Activated CD8-positive, alpha-beta T cell treated with anti-CD3 and anti-CD28 coated beads for 36 hours (primary cell): ENCODE measurements at regions not wholly inside any gene's neighbourhood (a gene's known extent, or its start where the extent isn't known, plus 50 kb on each side); places are given as distances from the start of the nearest gene placed in this dataset.
"Not testable (repeated sequence)": the region's sequence is repeated elsewhere in the genome, so short reads cannot be mapped to it uniquely, and the experiment has no call there.

Source experiments
- ATAC-seq: fragments of 200-7000 bp; cut with Tn5 transposase; one replicate; pipeline ENCODE4 v1.10.0; 2021; ENCODE audit warnings: mild to moderate bottlenecking, moderate library complexity
- CTCF ChIA-PET: fragments of 350-600 bp; sonication (Branson Sonifier 250); formaldehyde crosslinking; loops from one replicate; lab custom pipeline; 2021; ENCODE audit warnings: antibody characterized with exemption; lab: Charles Lee
- POLR2A ChIA-PET: fragments of 350-600 bp; sonication (Branson Sonifier 250); formaldehyde crosslinking; loops from one replicate; lab custom pipeline; 2021; ENCODE audit warnings: antibody characterized with exemption; lab: Charles Lee
- DNase-seq: peaks from one replicate; pipeline ENCODE4 v3.0.0-alpha.2; 2020
- H3K27ac Mint-ChIP-seq: one replicate; pipeline ENCODE4 v1.8.0; 2021; ENCODE audit warnings: mild to moderate bottlenecking, mixed read lengths
- H3K27me3 Mint-ChIP-seq: one replicate; pipeline ENCODE4 v1.8.0; 2021; ENCODE audit warnings: mixed read lengths
- H3K36me3 Mint-ChIP-seq: one replicate; pipeline ENCODE4 v1.8.0; 2021; ENCODE audit warnings: low read depth, mixed read lengths
- H3K4me1 Mint-ChIP-seq: one replicate; pipeline ENCODE4 v1.8.0; 2021; ENCODE audit warnings: low read depth, mixed read lengths
- H3K4me3 Mint-ChIP-seq: one replicate; pipeline ENCODE4 v1.8.0; 2021; ENCODE audit warnings: mild to moderate bottlenecking, moderate library complexity, mixed read lengths
- H3K9me3 Mint-ChIP-seq: one replicate; pipeline ENCODE4 v1.8.0; 2021; ENCODE audit warnings: mixed read lengths
- intact Hi-C: fragments of 100-400 bp; cut with micrococcal nuclease; formaldehyde crosslinking; loops from one replicate; pipeline ENCODE4 v1.10.0; 2022

DNA sequence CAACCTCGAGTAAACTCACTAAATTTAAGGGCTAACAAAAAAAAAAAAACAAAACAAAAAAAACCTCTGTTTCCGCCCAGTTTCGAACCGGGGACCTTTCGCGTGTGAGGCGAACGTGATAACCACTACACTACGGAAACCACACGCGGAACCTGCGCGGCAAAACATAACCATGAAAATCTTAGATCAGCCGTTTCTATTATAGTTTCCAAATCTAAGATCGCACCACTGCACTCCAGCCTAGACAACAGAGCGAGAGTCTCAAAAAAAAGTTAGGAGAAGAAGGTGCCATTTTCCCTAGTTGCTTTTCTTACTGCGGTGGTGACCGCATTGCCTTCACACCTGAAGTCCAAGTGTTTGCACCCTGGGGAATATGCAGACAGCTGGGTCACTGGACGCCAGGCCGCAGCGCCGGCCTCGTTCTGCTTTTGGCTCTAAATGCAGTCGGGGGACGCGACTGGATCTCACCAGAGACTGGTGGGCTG is 167.8 kb downstream of the FAM72C start:
- H3K9me3 Mint-ChIP-seq, ATAC-seq, H3K4me1 Mint-ChIP-seq, POLR2A ChIA-PET, H3K27me3 Mint-ChIP-seq, H3K36me3 Mint-ChIP-seq, intact Hi-C loops, H3K27ac Mint-ChIP-seq, CTCF ChIA-PET: not testable (repeated sequence)
- peak overlapping the region; percentile 56 for H3K4me3 Mint-ChIP-seq
- DNase-seq = peak; percentile 42

DNA sequence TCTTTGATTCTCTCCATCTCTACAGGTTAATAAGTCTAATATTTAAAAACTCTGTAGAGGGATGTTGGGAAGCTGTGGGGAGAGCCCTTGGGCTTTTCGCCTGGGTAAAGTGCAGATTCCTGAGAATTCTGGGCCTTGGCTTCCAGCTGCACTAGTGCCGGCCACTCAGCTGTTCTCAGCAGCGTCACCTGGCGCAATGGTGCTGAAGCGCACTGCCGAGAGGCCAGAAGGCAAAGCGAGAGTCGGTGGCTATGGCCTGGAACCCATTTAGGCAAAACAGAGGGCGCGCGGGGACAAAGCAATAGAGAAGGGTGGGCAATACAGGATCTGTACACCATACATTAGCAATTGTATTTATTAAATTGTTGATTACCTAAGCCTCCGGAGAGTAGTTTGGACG is 168.7 kb downstream of the FAM72C start:
- H3K36me3 Mint-ChIP-seq, DNase-seq, H3K4me3 Mint-ChIP-seq, H3K27ac Mint-ChIP-seq, POLR2A ChIA-PET, H3K27me3 Mint-ChIP-seq, intact Hi-C loops, ATAC-seq, CTCF ChIA-PET, H3K4me1 Mint-ChIP-seq, H3K9me3 Mint-ChIP-seq: not testable (repeated sequence)

DNA sequence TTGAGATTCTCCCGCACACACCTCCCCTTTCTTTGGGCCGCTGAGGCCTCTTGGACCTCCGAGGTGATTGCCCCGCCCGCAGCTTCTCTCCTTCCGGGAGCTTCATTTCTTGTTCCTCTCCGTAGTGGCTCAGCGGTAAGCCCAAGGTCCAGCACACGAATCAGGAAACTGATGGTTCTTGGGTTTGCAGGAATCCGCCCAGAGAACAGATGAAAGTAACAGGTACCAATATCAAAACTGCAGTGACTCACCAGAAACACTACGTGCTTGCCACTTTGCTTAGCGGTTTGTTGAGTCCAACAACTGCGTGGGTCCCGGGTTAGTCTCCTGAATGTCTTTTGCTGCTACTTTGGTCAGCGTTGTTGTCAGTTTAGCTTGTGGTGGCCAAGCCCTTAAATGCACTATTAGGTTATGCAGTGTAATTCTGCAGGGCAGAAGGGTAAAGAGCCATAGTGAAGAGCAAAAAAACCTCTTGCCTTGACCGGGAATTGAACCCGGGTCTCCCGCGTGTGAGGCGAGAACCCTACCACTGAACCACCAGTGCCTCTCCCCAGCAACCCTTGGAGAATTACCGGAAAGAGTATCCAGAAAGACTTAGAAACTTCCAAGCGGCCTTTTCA is 172.1 kb downstream of the FAM72C start:
- H3K36me3 Mint-ChIP-seq, CTCF ChIA-PET, H3K9me3 Mint-ChIP-seq, H3K4me1 Mint-ChIP-seq, H3K4me3 Mint-ChIP-seq, POLR2A ChIA-PET, H3K27me3 Mint-ChIP-seq, intact Hi-C loops, H3K27ac Mint-ChIP-seq, DNase-seq: not testable (repeated sequence)
- ATAC-seq = peak; percentile 80

DNA sequence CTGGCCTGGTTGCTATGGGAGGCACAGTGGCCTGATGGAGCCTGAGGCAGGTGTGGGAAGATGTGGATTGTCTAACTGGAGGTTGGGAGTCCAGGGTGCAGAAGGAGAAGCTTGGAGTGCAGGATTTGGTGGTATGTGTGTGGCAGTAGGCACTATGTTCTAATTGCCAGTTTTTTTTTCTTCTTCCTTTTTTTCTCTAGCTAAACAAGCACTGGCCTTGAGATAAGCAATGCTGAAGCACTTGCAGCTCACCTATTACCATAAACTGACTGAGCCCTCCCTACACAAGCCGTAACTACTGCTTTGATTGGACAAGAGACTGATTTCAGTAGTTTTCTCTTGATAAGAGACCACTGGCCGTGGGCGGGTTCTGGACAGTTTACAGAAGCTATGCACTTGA is 175.4 kb downstream of the FAM72C start:
- H3K36me3 Mint-ChIP-seq, H3K4me1 Mint-ChIP-seq, H3K9me3 Mint-ChIP-seq, ATAC-seq, POLR2A ChIA-PET, DNase-seq, intact Hi-C loops, H3K4me3 Mint-ChIP-seq, CTCF ChIA-PET, H3K27ac Mint-ChIP-seq, H3K27me3 Mint-ChIP-seq: not testable (repeated sequence)

DNA sequence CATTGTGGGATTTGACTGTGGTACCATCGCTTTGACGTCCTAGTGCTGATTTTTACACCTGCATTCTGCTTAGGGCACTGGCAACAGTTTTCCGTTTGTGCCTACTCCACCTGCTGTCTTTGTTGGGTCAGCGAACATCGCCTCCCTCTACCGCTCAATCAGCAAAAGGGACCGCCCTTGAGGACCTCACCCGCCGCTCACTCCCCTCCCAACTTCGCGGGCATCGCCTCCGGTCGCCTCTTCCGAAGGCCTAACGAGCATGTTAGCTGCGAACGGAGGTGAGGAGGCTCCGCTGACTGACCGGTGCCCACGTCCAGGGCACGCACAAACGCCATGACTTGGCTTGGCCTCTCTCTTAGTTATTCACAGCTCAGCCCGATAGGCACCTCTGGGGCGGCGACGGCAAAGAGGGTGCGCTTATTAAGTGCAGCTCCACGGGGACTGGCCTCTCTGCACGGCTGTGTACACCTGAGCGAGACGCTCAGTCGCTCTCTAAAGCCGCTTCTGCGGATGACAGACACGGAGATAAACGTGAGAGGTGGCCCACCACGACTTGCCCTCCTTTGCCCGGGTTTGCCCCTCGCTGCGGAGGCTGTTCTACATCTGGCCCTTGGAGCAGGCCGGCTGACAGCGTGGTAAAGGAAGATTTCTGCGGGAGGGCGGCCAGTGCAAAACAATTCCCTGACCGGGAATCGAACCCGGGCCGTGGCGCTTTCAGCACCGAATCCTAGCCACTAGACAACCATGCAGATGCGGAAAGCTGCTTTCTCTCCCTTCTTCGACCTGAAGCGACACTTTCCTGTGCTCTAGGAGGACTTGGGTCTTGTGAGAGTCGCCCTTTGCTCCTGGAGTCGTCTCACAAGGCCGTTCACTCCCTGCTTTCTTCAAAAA is 179.5 kb downstream of the FAM72C start:
- POLR2A ChIA-PET, H3K36me3 Mint-ChIP-seq, CTCF ChIA-PET, intact Hi-C loops, H3K27me3 Mint-ChIP-seq, DNase-seq, H3K27ac Mint-ChIP-seq, H3K4me3 Mint-ChIP-seq, H3K4me1 Mint-ChIP-seq, H3K9me3 Mint-ChIP-seq: not testable (repeated sequence)
- peak; percentile 90 for ATAC-seq

DNA sequence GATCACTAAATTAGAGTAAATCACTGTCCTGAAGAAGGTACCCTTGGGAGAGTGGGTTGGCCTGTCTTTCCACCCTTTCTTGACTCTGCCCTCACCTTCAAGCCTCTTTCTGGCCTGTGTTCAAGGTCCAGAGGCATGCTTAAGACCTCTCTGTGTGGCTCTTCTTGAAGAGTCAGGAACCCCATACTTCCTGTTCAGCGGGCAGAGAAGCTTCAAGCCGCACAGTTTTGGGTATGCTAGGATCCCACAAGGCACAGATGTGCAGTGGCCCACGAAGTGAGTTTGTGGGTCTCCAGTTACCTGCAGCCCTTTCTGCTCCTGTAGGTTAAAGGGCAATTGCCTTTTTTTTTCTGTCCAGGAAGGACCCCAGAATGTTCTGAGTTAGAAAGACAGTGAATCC is 185.4 kb downstream of the FAM72C start:
- DNase-seq, H3K27me3 Mint-ChIP-seq, intact Hi-C loops, H3K4me3 Mint-ChIP-seq, POLR2A ChIA-PET, H3K4me1 Mint-ChIP-seq, H3K9me3 Mint-ChIP-seq, CTCF ChIA-PET, H3K36me3 Mint-ChIP-seq, H3K27ac Mint-ChIP-seq, ATAC-seq: not testable (repeated sequence)

DNA sequence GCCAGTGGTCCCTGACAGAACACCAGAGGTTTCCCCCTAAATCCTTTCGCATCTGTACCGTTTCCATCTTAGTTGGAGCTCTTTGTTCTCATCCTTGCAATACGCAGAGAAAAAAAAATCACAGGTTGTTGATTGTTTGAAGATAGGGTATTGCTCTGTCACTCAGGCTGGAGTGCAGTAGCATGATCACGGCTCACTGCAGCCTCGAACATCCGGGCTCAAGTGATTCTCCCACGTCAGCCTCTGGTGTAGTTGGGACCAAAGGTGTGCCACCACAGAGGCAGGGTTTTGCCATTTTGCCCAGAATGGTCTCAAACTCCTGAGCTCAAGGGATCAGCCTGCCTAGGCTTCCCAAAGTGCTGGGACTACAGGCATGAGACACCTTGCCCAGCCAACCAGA is 185.9 kb downstream of the FAM72C start:
- H3K4me1 Mint-ChIP-seq, H3K4me3 Mint-ChIP-seq, H3K36me3 Mint-ChIP-seq, POLR2A ChIA-PET, H3K27me3 Mint-ChIP-seq, CTCF ChIA-PET, DNase-seq, intact Hi-C loops, H3K9me3 Mint-ChIP-seq, H3K27ac Mint-ChIP-seq, ATAC-seq: not testable (repeated sequence)

DNA sequence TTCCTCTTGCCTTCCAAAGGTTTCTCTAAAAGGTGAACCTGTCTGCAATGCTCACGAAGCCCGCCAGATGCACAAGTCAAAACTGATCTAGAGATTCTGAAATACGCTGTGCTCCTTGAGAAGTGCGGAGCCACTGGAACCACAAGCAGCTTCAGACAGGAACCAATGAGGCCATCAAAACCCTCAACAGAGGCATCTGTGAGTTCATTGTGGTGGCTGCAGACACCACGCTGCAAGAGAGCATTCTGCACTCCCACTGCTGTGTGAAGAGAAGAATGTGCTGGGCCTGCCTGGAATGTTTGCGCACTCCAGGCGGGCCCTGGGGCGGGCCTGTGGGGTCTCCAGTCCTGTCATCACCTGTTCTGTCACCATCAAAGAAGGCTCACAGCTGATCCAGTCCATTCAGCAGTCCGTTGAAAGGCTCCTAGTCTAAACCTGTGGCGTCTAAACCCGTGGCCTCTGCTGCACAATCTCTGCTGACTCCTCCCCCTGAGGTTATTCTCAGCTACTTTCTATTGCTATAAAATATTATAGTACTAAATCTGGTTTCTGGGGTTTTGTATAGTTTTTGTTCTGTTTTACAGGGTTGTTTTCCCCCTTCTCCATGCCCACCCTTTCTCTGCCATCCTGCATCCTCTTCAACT is 187.4 kb downstream of the FAM72C start:
- H3K9me3 Mint-ChIP-seq, DNase-seq, CTCF ChIA-PET, H3K4me1 Mint-ChIP-seq, H3K36me3 Mint-ChIP-seq, intact Hi-C loops, POLR2A ChIA-PET, H3K4me3 Mint-ChIP-seq, H3K27me3 Mint-ChIP-seq, H3K27ac Mint-ChIP-seq: not testable (repeated sequence)
- peak; percentile 76 for ATAC-seq

DNA sequence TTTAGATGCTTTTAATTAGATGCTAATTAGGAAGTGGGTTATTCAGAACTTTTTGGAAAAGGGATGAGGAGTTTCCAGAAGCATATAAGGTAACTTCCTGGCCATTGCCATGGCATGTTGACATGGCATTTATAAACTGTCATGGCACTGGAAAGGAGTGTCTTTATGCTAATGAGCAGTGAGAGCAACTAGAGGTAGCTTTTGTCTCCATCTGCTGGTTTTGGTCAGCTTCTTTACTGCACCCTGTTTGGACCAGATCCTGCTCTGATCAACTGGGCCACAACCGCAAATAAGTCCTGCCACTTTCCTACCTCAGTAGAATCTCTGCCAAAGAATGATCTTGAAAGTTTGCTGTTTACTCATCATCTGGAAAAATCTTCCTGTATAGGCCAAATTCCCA is 193.6 kb downstream of the FAM72C start:
- POLR2A ChIA-PET, CTCF ChIA-PET, intact Hi-C loops, H3K36me3 Mint-ChIP-seq, DNase-seq, H3K27ac Mint-ChIP-seq, H3K27me3 Mint-ChIP-seq, H3K4me1 Mint-ChIP-seq, H3K4me3 Mint-ChIP-seq, H3K9me3 Mint-ChIP-seq: not testable (repeated sequence)
- ATAC-seq = peak; percentile 74

DNA sequence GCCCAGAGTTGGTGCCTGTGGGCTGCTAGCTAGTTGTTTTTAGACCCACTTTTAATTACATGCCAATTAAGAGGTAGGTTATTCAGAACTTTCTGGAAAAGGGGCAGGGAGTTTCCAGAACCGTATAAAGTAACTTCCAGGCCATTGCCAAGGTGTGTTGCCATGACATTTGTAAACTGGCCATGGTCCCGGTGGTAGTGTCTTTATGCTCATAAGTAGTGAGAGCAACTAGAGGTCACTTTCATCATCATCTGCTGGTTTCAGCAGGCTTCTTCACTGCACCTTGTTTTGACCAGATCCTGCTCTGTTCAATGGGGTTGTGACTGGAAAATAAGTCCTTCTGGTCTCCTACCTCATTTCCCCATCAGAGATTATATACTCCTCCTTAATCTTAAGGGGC is 207.0 kb downstream of the FAM72C start:
- H3K27me3 Mint-ChIP-seq, POLR2A ChIA-PET, H3K9me3 Mint-ChIP-seq, ATAC-seq, H3K4me1 Mint-ChIP-seq, H3K27ac Mint-ChIP-seq, intact Hi-C loops, DNase-seq, H3K4me3 Mint-ChIP-seq, H3K36me3 Mint-ChIP-seq, CTCF ChIA-PET: not testable (repeated sequence)

DNA sequence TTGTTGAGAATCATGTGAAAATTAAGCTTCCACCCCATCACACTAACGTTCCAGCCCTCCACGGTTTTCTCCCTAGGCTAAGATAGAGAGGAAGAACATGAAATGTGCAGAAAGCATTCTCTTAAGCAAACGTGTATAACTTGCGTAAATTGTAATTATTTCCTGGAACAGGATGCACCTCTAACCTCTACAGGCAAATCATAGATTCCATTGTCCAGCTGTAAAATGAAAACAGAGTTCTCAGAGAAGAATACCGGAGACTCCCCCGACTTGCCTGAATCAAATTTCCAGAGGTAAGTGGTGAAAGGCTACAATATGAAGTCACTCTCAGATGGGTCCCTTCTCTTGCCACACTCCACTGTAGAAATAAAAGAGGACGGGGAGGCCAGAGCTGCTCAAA is 211.4 kb downstream of the FAM72C start:
- ATAC-seq, H3K4me1 Mint-ChIP-seq, H3K36me3 Mint-ChIP-seq, H3K27me3 Mint-ChIP-seq, DNase-seq, H3K4me3 Mint-ChIP-seq, CTCF ChIA-PET, H3K27ac Mint-ChIP-seq, H3K9me3 Mint-ChIP-seq, POLR2A ChIA-PET, intact Hi-C loops: not testable (repeated sequence)

DNA sequence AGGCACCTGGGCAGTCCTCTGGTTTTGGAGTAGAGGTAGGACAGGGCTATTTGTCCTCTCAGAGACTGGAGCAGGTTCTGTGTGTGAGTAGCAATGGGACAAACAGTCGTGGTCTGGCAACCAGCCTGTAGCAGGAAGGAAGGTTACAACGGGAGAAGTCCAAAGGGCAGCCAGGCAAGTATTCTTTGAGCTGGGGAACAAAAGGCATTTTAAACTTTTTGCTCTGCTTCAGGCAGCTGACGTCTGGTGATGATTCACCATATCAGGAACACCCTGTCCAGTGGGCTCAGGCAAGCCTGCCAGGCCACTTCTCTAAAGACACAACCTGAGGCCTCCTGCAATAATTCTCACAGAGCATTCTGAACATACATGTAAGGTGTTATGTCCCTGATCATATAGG is 215.8 kb downstream of the FAM72C start:
- DNase-seq, POLR2A ChIA-PET, H3K9me3 Mint-ChIP-seq, H3K4me3 Mint-ChIP-seq, H3K36me3 Mint-ChIP-seq, intact Hi-C loops, H3K27me3 Mint-ChIP-seq, ATAC-seq, CTCF ChIA-PET, H3K4me1 Mint-ChIP-seq, H3K27ac Mint-ChIP-seq: not testable (repeated sequence)
